ENCODE measurements at regions not wholly inside any gene's neighbourhood (a gene's known extent, or its start where the extent isn't known, plus 50 kb on each side); places are given as distances from the start of the nearest gene placed in this dataset.

DNA sequence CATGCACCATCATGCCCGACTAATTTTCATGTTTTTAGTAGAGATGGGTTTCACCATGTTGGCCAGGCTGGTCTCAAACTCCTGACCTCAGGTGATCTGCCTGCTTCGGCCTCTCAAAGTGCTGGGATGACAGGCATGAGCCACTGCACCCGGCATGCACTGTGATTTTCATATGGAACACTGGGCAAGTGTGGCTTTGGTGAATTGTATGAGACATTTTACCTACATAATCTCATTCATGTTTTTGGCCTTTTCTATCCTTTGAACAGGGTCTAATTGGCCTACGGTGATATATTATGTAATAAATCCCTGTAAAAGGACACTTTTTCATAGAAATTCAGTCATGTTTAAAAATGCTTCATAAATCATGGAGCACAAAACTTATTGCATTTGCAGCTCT is 128.7 kb upstream of the SEMA6A start:
- DNase-seq: no peak

DNA sequence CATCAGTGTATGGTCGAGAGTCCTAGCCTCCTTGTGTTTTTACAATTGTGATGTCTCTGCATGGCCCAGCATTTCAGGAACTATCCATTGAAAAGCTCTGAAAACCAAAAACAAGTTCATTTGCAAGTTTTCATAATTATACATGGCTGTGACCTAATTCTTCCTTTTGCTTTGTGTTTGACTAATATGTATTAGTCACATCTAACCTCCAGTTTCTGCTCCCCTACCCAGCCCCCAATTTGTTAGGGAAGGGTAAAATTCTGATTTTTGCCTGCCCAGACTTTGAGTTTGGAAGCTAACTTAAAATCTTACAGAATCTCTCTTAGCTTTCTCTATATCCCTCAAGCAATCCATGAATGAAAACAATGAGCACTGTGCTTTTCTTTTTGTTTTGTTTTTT is 128.2 kb upstream of the SEMA6A start:
- no peak for DNase-seq

DNA sequence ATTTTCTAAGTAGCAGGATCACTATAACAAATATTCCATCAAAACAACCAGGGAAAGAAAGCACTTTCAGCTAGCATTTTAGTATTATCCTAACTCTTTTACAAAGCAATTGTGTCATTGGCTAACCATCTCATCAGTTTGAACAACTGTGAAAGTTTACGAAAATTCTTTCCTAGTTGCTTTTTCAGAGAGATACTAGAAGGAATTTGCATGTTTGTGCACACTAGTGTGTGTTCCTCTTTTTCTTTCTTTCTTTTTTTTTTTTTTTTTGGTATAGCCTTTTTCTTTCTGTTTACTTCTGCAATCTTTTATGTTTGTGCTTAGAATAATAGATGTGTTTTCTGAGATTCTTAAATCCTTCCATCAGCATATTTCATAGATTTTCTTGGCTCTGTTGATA is 124.7 kb upstream of the SEMA6A start:
- DNase-seq: no peak

DNA sequence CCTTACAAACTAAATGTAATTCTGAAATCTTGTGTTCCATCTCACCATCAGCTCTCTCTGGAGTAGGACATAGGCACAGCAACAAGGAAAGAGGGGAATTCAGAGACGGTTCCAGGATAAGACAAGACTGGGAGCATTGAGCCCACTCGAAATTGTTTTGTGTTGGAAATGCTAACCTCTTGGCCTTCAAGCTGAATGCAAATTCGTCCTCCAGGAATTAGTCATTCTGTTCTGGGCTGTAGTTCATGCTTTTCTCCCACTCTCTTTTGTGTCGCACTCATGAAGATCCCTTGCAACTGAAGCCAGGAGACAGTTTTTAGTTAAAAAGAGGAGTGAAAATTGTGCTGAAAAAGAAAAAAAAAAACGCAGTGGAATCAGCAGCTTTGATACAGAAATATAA is 121.7 kb upstream of the SEMA6A start:
- DNase-seq: no peak

DNA sequence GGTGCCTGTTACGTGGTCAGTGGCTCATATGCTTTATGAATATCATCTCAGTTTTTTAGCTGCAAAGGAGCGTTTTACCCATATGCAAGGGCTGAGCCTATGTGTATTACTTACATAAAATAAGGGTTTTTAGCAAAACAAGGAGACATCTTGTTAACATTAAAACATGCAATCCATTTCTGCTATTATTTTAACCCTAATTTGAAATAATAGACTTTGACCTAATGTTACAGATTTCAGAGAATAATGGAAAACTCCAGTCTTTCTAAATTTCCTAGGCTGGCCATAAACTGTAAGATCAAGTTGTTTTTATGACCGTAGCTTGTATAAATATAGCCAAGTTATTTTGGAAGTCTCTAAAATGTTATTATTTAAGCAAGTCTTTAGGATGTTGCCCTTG is 121.1 kb upstream of the SEMA6A start:
- DNase-seq: no peak

DNA sequence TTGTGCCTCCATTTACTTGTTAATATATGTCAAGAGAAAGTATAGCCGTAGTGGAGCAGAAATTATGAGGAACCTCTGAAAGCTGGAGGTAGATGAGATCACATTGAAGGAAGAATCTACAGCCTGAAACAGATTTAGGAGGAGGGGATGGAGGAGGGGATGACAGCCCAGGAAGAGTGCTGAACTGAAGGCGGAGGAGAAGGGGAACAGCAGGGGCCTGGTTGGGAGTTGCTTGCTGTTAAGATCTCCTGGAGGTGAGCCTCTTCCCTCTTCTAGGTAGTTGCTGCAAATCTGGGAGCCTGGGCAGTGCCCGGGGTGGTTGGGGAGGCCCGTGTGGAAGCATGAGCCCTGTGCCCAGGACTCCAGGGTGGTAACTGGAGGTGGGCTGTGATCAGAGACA is 111.8 kb upstream of the SEMA6A start:
- no peak for DNase-seq

DNA sequence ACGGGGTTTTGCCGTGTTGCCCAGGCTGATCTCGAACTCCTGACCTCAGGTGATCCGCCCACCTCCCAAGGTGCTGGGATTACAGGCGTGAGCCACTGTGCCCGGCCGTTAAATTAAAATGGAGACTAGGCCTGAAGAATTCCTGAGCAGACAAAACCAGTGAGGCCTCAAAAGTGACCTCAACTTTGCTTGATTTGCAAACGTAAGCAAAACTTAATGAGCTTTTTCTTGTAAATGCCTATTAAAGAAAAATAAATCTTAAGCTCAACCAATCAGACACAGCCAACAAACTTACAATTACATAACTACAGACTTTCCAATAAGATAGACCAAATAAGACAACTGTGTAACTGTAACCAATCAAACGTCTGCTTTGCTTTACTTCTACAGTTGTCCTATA is 111.3 kb upstream of the SEMA6A start:
- DNase-seq: no peak

DNA sequence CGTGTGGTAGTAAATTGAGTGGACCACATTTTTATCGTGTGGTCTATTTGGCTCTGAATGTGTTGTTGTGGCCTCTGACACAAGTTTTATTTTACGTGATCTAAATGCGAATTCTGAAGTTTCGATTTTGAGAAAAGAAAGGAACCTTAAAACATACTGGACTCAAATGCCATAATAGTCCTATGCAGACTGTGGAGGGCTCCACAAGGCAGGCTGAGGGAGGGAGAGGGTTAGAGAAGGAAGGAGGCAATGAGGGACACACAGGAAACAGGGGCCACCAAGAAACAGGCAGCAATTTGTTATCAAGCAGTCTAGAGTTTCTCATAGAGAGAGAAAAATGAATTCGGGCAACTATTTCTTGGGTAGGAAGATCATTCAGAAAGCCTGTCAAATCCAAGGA is 110.4 kb upstream of the SEMA6A start:
- no peak for DNase-seq

DNA sequence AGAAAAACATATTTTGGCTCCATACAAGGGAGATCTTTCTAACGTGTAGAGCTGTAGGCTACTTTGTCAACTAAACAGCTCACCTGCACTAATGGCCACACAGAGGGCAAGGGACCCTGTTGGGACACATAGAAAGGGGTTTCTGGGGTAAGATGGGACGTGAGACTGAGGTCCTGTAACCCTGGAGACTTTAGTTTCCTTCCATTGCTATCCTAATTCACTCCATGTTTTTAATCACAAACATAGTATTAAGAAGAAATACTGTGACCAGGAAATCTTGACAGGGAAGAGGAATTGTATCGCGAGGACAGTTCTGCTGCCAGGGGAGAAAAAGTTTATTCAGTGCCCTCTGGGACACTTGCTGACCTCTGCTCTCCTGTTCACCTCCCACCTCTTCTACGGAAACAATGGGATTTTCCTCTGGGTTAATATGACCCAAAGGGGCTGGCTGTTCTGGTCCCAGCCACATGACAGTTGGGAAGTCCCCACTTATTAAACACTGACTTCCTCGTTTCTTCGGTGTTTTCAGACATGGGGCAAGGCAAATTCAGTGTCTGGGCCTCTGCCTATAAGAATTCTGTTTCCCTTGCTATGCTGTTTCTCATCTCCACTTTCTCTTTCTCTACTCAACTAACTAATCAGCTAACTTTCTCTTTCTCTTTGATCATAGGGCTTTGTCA is 106.9 kb upstream of the SEMA6A start:
- DNase-seq: no peak

DNA sequence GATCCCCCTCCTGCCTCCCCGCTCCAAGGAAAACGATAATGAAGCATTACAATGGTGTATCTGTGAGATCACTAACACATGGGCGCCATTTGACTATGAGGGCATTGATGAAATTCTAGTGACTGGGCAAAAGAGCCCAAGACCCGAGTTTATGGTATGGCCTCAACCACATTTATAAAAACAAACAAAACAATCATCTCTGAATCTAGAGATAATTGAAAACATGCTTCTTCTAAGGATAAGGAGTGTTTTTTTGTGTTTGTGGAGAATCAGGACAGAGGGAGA is 100.9 kb upstream of the SEMA6A start:
- DNase-seq: no peak

DNA sequence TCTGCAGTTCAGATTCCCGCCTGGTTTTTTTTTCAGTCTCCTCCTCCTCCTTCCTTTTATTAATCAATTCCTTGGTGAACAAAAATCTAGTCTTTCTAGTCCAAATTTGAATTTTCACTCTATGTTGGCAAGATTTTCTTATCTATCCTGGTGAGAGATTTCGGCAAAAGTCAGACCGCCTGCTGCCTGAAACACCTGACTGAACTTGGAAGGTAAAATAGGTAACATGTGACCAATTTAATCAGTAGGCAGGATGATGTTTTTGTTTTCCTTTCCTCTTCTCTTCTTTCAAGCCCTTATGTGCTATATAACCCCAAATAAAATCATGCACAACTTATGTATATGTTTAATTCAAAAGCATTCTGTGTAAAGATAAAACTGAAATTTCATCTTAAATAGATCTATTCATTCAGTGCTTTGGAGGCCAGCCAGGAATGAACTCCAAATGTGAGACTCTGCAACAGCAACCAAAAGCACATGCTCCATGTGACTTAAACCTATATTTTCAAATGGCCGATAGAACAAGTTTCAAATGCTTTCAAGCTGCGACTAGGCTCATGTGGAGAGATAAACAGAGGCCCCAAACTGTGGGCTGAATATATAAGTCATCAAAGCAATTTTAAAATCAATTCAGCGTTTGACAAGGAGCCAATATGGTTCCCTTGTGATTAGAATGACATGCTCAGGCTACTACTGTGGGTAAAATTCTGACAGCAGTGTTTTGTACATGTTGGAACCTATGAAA is 100.4 kb upstream of the SEMA6A start:
- no peak for DNase-seq

DNA sequence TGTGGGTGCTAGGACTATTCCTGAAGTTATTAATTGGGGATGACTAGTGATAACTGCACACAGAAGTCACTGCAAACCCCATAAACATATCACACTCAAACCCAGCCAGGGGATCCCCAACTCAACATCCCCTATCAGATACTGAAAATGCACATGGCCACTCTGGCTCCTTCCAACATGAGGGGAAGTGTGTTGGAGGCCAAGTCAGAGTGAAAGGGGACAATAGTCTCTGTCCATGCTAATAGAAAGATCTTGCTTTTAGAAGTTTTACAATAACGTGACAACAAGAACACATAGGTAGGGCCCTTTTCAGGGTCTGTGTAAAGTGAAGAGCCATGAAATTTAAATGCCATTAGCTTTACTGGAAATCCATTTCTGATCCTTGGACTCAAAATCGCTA is 98.8 kb upstream of the SEMA6A start:
- DNase-seq: no peak

DNA sequence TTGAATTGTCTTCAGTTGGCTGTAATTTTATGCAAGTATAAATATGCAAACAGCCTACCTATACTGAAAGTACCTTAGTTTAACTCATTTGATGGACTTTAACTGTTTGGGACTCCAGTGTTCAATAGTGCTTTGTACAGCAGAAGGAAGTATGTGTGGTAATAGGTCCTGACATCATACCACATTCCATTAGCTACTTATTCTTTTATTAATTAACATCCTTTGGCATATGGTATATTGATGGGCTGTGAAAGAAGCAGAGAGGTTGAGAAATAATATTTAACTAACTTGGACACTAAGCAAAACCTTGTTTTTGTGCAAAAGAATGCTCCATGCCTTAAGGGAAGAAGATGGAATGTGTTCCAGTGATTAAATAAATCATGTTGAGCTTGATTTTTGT is 97.6 kb upstream of the SEMA6A start:
- no peak for DNase-seq

DNA sequence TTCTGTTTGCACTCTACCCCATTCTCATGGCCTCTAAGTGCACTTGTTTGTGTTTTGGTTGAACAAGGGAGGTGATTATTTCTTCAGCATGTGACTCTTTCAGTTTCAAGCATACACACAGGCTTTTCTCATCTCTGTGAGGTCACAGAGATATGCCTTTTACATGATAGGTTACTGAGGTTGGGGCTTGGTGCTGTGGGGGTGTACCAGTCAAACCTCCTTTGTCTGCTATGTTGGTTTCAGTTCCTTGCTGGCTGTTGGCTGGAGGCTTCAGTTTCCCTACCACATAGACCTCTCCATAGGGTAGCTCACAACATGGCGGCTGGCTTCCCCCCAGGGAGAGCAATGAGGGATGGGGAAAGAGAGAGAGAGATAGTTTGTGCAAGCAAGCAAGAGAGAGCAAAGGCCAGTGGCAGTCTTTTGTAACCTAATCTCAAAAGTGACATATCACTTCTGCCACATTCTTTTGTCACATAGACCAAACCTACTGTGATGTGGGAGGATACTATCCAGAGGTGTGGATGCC is 96.7 kb upstream of the SEMA6A start:
- DNase-seq: no peak

DNA sequence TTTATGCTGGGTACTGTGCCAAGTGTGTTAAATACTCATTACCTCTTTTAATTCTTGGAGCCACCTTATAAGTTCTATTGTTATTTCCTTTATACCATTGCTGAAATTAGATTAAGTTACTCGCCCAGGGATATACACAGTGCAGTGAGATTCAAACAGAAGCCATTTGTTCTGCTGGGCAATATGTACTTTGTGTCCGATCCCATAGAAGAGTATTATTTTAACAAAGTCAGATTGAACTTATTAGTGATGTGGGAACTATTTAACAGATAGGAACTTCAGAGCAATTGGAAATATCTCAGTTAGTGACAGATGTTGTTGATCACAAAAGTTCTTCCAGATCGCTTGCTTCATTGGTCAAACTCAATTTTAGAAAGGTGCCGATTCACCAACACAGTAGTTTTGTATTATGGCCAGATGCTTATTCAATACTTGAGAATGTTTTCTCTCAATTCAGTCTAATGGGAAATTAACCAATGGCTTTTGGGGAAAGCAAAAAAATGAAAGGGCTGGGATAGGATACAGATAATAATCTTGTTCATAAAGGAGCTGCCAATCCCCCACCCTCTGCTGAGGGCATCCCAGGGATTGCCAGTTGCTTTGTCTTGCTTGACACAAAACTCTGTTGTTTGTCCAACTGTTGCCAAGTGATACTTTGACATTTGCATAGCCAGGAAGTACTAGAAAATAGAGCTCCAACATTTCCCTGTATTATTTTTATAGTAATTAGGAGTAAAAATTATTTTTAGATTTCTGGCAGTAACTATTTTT is 94.8 kb upstream of the SEMA6A start:
- DNase-seq: no peak

DNA sequence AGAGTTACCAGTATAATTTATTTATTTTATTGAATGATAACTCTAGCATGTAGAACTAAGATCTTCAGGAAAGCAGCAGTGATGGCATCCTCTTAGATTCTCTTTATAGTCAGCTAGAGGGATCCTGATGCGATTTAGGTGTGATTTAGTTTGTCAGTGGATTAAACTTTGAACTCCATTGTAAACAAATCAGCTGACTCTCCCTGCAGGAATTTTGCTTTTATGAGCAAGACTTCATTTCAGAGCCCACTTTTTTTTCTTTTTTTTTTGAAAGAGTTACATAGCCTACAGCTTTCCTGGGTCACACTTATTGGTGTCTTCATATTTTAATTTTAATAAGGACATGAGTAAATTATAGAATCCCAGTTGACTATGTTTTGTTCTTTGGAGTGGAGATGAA is 93.8 kb upstream of the SEMA6A start:
- DNase-seq: no peak

DNA sequence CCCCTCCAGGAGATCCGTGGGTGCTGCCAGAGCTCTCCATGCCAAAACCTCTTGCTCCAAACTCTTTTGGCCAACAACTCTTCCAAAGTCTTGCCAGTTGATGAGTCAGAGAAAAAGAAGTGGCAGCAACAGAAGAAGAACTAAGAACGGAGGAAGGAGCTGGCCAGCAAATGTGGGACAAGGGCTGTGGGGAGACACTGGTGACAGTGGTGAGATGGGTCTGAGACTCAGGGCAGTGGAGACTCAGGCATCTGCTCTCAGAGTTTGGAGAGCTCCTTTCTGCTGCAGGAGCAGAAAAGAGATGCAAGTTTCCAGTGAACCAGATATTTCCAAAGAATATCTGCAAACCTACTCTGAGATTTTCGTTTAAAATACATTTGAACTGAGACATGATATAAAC is 92.3 kb upstream of the SEMA6A start:
- DNase-seq: no peak

DNA sequence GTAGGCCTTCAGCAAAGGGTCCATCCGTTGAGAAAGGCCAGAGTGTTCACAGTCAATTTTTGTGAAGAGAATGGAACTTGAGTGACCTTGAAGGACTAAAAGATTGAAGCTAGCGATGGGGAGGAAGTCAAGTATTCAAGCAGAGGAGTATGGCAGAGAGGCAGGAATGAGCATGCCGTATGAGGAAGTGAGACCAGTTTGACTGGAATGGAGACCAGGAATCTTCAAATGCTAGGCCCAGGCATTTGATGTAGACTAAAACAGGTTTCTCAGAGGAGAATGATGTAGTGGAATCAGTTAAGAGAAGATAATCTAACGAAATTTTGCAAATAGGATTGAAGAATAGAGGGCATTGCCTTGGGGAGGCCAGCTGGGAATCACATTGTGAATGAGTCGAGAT is 90.4 kb upstream of the SEMA6A start:
- DNase-seq: no peak

DNA sequence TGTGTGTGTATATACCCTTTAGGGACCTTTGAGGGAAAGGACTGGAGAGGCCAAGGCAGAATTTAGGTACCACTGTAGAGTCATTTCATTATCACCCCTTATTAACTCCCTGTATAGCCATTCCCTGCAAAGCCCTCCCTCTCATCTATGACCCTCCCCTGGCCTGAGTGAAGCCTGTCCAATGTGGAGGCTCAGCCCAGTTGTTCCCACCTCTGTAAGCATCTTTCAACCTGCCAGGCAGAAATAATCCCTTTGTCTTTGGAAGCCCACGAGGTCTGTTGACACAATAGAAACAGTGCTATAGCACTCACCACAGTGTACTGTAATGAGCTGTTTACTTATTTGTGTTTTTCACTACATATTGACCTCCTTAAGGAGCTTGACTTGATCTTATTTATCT is 88.5 kb upstream of the SEMA6A start:
- DNase-seq: no peak

DNA sequence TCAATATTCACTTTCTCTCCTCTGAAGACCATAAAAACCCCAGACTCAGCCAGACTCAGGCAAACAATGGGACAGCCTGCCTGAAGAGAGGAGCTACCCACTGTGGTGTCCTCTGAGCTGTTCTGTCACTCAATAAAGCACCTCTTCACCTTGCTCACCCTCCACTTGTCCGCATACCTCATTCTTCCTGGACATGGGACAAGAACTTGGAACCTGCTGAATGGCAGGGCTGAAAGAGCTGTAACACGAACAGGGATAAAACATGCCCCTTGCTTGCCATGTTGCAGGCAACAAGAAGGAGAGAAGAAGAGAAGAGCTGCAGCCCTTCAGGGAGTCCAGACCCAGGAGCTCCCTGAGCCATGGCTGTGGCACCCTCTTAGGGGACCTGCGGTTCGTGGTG is 86.8 kb upstream of the SEMA6A start:
- no peak for DNase-seq

DNA sequence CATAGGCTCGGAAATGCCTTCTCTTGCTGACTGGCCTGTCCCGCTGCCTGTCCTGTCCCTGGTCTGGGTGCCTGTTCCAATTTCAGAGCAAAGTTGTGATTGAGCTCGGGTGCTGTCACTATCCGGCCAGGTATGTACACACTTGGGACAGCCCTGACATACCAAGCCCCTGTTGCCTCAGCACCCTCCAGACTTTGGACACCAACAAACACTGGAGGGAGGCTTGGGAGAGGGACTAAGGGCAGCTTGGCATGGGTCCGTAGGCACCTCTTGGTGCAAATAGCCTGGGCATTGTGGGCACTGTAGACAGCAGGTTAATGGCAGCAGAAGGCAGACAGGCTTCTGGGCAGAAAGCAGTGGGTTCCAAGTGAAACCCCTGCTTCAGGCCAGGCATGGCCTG is 86.3 kb upstream of the SEMA6A start:
- no peak for DNase-seq

DNA sequence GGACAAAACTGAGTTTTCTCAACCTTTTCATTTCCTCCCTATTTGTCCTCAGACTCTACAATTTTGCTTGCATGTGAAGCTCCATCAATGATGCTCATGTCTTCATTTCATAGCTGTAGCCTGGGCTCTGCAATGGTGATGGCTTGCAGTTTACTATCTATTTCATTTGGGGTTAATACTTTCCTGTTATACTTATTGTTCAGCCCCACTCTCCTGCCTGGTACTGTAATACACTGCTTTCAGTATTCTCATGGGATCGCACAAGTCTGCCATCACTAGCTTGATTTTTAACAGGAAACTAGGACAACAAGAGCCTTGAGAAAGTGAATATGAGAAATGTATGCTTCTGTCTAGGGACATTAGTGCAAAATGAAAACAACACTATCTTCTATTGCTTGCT is 84.2 kb upstream of the SEMA6A start:
- no peak for DNase-seq

DNA sequence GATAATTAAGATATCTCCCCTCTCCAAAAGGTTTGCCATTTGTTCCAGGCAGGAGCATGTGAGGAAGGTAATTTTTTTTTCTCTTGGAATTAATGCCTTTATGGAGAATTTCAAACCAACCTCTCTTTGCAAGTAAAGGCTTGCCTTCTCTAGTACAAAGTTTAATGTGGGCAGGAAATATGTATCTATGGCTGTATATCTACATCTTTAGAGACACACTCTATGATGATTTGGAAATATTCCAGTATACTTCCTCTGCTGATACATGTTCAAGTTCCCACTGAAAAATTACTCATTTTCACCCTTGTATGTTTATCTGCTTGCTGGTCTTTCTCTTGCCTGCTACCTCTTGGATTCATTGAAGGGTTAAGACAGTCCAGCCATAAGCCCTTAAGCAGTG is 83.5 kb upstream of the SEMA6A start:
- DNase-seq: no peak

DNA sequence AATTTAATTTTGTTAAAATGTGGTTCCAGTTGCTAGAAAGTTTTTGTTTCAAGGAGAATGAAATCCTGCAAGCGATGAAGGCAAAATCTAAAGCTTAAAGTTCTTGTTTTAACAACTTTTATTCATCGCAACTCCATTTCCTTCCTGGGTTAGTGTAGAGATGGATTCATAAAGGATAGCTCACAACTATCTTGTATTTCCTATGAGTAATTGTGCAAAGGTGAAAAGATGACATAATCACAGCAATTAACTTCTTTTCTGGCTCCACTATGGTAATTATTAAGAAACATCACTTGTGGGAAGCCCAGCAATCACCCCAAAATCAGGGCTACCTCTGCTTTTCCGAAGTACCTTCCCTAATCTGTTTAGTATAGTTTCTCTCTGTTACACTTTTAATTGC is 80.8 kb upstream of the SEMA6A start:
- no peak for DNase-seq

All from SHP77 (cell line).